Left ventricle myocardium inferior (tissue), 1 donor: ENCODE measurements at regions not wholly inside any gene's neighbourhood (a gene's known extent, or its start where the extent isn't known, plus 50 kb on each side); places are given as distances from the start of the nearest gene placed in this dataset.

Source experiments
- DNase-seq: peaks from one replicate; pipeline ENCODE4 v3.0.0-alpha.2; 2020
- H3K27ac ChIP-seq: fragments of 200-600 bp; replicated peaks from 2 replicates; pipeline ENCODE4 v1.8.0; 2021
- H3K27me3 ChIP-seq: fragments of 200-600 bp; 2 replicates; pipeline ENCODE4 v1.8.0; 2021; ENCODE audit warnings: low read depth
- H3K36me3 ChIP-seq: fragments of 200-600 bp; 2 replicates; pipeline ENCODE4 v1.8.0; 2021
- H3K4me1 ChIP-seq: fragments of 200-600 bp; 2 replicates; pipeline ENCODE4 v1.8.0; 2021
- H3K4me3 ChIP-seq: fragments of 200-600 bp; 2 replicates; pipeline ENCODE4 v1.8.0; 2021; ENCODE audit warnings: mild to moderate bottlenecking, moderate library complexity
- H3K9me3 ChIP-seq: fragments of 200-600 bp; replicated peaks from 2 replicates; pipeline ENCODE4 v1.8.0; 2021
- CTCF ChIP-seq: fragments of 200-600 bp; IDR thresholded peaks from 2 replicates; pipeline ENCODE4 v1.8.0; 2021; ENCODE audit warnings: antibody characterized with exemption, mild to moderate bottlenecking, borderline replicate concordance
- intact Hi-C: fragments of 100-400 bp; cut with micrococcal nuclease; formaldehyde crosslinking; loops from one replicate; pipeline ENCODE4 v1.11.0; 2022
- donor health status: DM: no; HTN: yes; CAD: no; lungs with severe emphysema.

GRCh38 chr12:31845613-31846322 lies 113.4 kb upstream of the RESF1 start:
- Histone ChIP-seq H3K4me1 (no peaks in the 10 kb centered on the region), H3K9me3 (peaks cover 35% of the 10 kb centered on the region), H3K4me3 (no peak overlapping the region), H3K36me3 (no peaks in the 10 kb centered on the region), H3K27ac (no peak overlapping the region), H3K27me3 (no peaks in the 10 kb centered on the region)
- TF ChIP-seq CTCF: no peak
- intact Hi-C loops: no loop called here
- no peak for DNase-seq

GRCh38 chr12:31843398-31844095 lies 114.7 kb upstream of the AMN1 start:
- Histone ChIP-seq H3K27me3 (no peaks in the 10 kb centered on the region), H3K4me1 (no peaks in the 10 kb centered on the region), H3K27ac (no peak overlapping the region), H3K9me3 (peaks cover 13% of the 10 kb centered on the region), H3K4me3 (no peak overlapping the region), H3K36me3 (no peaks in the 10 kb centered on the region)
- DNase-seq: no peak
- TF ChIP-seq CTCF: no peak
- intact Hi-C loops: no loop called here

- H3K4me3 ChIP-seq: no peak overlapping the region
- H3K36me3 ChIP-seq: no peaks in the 10 kb centered on the region
- H3K27me3 ChIP-seq: no peaks in the 10 kb centered on the region
- peaks cover 26% of the 10 kb centered on the region for H3K9me3 ChIP-seq
- intact Hi-C loops: no loop called here
- no peak for DNase-seq
- H3K4me1 ChIP-seq: no peaks in the 10 kb centered on the region
- TF ChIP-seq CTCF: no peak
- H3K27ac ChIP-seq: no peak overlapping the region
These were observed 109.1 kb upstream of the AMN1 start for GRCh38 chr12:31837913-31838312.

GRCh38 chr12:31835276-31835882 lies 106.6 kb upstream of the AMN1 start:
- no peaks in the 10 kb centered on the region for H3K36me3 ChIP-seq
- no peak overlapping the region for H3K27ac ChIP-seq
- H3K9me3 ChIP-seq: peaks cover 45% of the 10 kb centered on the region
- no peaks in the 10 kb centered on the region for H3K4me1 ChIP-seq
- intact Hi-C loops: no loop called here
- no peaks in the 10 kb centered on the region for H3K27me3 ChIP-seq
- no peak for DNase-seq
- no peak overlapping the region for H3K4me3 ChIP-seq
- no peak for TF ChIP-seq CTCF

GRCh38 chr12:31834150-31834549 lies 105.3 kb upstream of the AMN1 start:
- Histone ChIP-seq H3K4me3 (no peak overlapping the region), H3K36me3 (no peaks in the 10 kb centered on the region), H3K4me1 (no peaks in the 10 kb centered on the region), H3K27me3 (no peaks in the 10 kb centered on the region), H3K27ac (no peak overlapping the region), H3K9me3 (peaks cover 45% of the 10 kb centered on the region)
- TF ChIP-seq CTCF: no peak
- intact Hi-C loops: no loop called here
- DNase-seq: no peak
